IMR-90 (cell line): ENCODE measurements at regions not wholly inside any gene's neighbourhood (a gene's known extent, or its start where the extent isn't known, plus 50 kb on each side); places are given as distances from the start of the nearest gene placed in this dataset.

Experiments used
- ATAC-seq: fragments of 200-7000 bp; cut with Tn5 transposase; 2 replicates; pipeline ENCODE4 v1.9.1; 2020; ENCODE audit warnings: low read depth, mild to moderate bottlenecking, moderate library complexity
- BruUV-seq: library from RNA; stranded (reverse); fragments of 400-500 nt; replicated peaks from 2 replicates; lab custom pipeline; 2021; lab: Mats Ljungman, UMichigan
- CTCF ChIA-PET: fragments of 300-600 bp; formaldehyde crosslinking; extraction: SDS; loops from one replicate; lab custom pipeline; 2021; ENCODE audit warnings: antibody characterized with exemption; lab: Yijun Ruan, JAX
- POLR2A ChIA-PET: fragments of 300-600 bp; sonication (Branson Sonifier 250); formaldehyde crosslinking; loops from one replicate; lab custom pipeline; 2022; ENCODE audit warnings: antibody characterized with exemption; ENCODE audit not compliant: unreplicated experiment; lab: Charles Lee
- DNase-seq: peaks from one replicate; pipeline ENCODE4 v3.0.0; 2013
- H2AFZ ChIP-seq: replicated peaks from 2 replicates; pipeline ENCODE3; 2013; ENCODE audit warnings: low read length, mild to moderate bottlenecking; ENCODE audit not compliant: poor library complexity
- H2AK5ac ChIP-seq: 2 replicates; pipeline ENCODE4 v1.6.1; 2013; ENCODE audit warnings: low read depth, low read length, inconsistent platforms
- H2AK9ac ChIP-seq: replicated peaks from 2 replicates; pipeline ENCODE3; 2013; ENCODE audit warnings: mild to moderate bottlenecking, low read depth, low read length, moderate library complexity; ENCODE audit not compliant: poor library complexity
- H2BK120ac ChIP-seq: 2 replicates; pipeline ENCODE4 v1.6.1; 2013; ENCODE audit warnings: low read depth, low read length, inconsistent platforms
- H2BK15ac ChIP-seq: 3 replicates; pipeline ENCODE4 v1.6.1; 2013; ENCODE audit warnings: low read depth, low read length, inconsistent platforms
- H2BK20ac ChIP-seq: 2 replicates; pipeline ENCODE4 v1.6.1; 2013; ENCODE audit warnings: low read depth, mild to moderate bottlenecking, inconsistent platforms, low read length, moderate library complexity
- H2BK5ac ChIP-seq: 2 replicates; pipeline ENCODE4 v1.6.1; 2013; ENCODE audit warnings: mild to moderate bottlenecking, low read depth, low read length, inconsistent platforms; ENCODE audit not compliant: poor library complexity, severe bottlenecking
- H3K14ac ChIP-seq: replicated peaks from 2 replicates; pipeline ENCODE4 v1.6.1; 2013; ENCODE audit warnings: low read depth, low read length, inconsistent platforms
- H3K18ac ChIP-seq: 2 replicates; pipeline ENCODE4 v1.6.1; 2013; ENCODE audit warnings: low read depth, low read length, control low read depth
- H3K23ac ChIP-seq: 2 replicates; pipeline ENCODE4 v1.6.1; 2013; ENCODE audit warnings: low read depth, low read length, inconsistent platforms
- H3K27ac ChIP-seq: 2 replicates; pipeline ENCODE4 v1.5.1; 2013; ENCODE audit warnings: mild to moderate bottlenecking, control low read depth, low read length; ENCODE audit not compliant: insufficient read depth
- H3K27me3 ChIP-seq: 2 replicates; pipeline ENCODE4 v1.6.1; 2013; ENCODE audit warnings: low read length; ENCODE audit not compliant: control insufficient read depth, insufficient read depth
- H3K36me3 ChIP-seq: 2 replicates; pipeline ENCODE4 v1.6.1; 2013; ENCODE audit warnings: low read length, mixed read lengths; ENCODE audit not compliant: control insufficient read depth, insufficient read depth
- H3K4ac ChIP-seq: 2 replicates; pipeline ENCODE4 v1.6.1; 2013; ENCODE audit warnings: low read depth, low read length, inconsistent platforms
- H3K4me1 ChIP-seq: 2 replicates; pipeline ENCODE4 v1.6.1; 2013; ENCODE audit warnings: low read length, mixed read lengths; ENCODE audit not compliant: control insufficient read depth, insufficient read depth
- H3K4me2 ChIP-seq: 2 replicates; pipeline ENCODE4 v1.6.1; 2013; ENCODE audit warnings: low read depth, mild to moderate bottlenecking, control low read depth, low read length, moderate library complexity
- H3K4me3 ChIP-seq: 2 replicates; pipeline ENCODE4 v1.5.1; 2013; ENCODE audit warnings: low read depth, mild to moderate bottlenecking, control low read depth, low read length, moderate library complexity; ENCODE audit not compliant: insufficient read depth
- H3K56ac ChIP-seq: 2 replicates; pipeline ENCODE4 v1.6.1; 2013; ENCODE audit warnings: low read length, inconsistent platforms; ENCODE audit not compliant: insufficient read depth; ENCODE audit errors: extremely low read depth
- H3K79me1 ChIP-seq, 2 experiments: 2 replicates each; pipeline ENCODE4 v1.6.1; 2013; ENCODE audit warnings: low read length in 2 of 2, inconsistent platforms in 1 of 2, low read depth in 1 of 2
- H3K9ac ChIP-seq: 2 replicates; pipeline ENCODE4 v1.6.1; 2013; ENCODE audit warnings: low read depth, low read length, control low read depth
- H3K9me1 ChIP-seq: 2 replicates; pipeline ENCODE4 v1.6.1; 2013; ENCODE audit warnings: low read length, inconsistent platforms; ENCODE audit not compliant: insufficient read depth
- H3K9me3 ChIP-seq: 2 replicates; pipeline ENCODE4 v1.6.1; 2013; ENCODE audit warnings: low read length; ENCODE audit not compliant: control insufficient read depth, insufficient read depth
- H4K20me1 ChIP-seq: 2 replicates; pipeline ENCODE4 v1.6.1; 2013; ENCODE audit warnings: low read length, inconsistent platforms; ENCODE audit not compliant: insufficient read depth
- H4K5ac ChIP-seq: 2 replicates; pipeline ENCODE4 v1.6.1; 2013; ENCODE audit warnings: mild to moderate bottlenecking, low read depth, low read length, control low read depth
- H4K8ac ChIP-seq, 2 experiments: 2 replicates each; pipeline ENCODE4 v1.6.1; 2013; ENCODE audit warnings: low read depth in 2 of 2, low read length in 2 of 2, control low read depth in 1 of 2, inconsistent platforms in 1 of 2
- H4K91ac ChIP-seq: 2 replicates; pipeline ENCODE4 v1.6.1; 2013; ENCODE audit warnings: low read depth, low read length, inconsistent platforms; ENCODE audit not compliant: insufficient read depth
- BHLHE40 ChIP-seq: fragments of 150-350 bp; IDR thresholded peaks from 2 replicates; pipeline ENCODE4 v1.6.1; 2016; ENCODE audit warnings: mild to moderate bottlenecking, low read depth, low read length
- CEBPB ChIP-seq: IDR thresholded peaks from 2 replicates; pipeline ENCODE4 v1.6.1; 2012; ENCODE audit warnings: low read depth, low read length, improper control_type of control experiment
- CHD1 ChIP-seq: IDR thresholded peaks from 2 replicates; pipeline ENCODE4 v1.6.1; 2012; ENCODE audit warnings: low read depth, low read length, improper control_type of control experiment
- FOS ChIP-seq: fragments of 150-350 bp; IDR thresholded peaks from 2 replicates; pipeline ENCODE4 v1.6.1; 2016; ENCODE audit warnings: low read depth, low read length
- MAFK ChIP-seq: IDR thresholded peaks from 2 replicates; pipeline ENCODE4 v1.6.1; 2012; ENCODE audit warnings: low read depth, low read length, improper control_type of control experiment
- MAZ ChIP-seq: IDR thresholded peaks from 2 replicates; pipeline ENCODE4 v1.6.1; 2012; ENCODE audit warnings: low read depth, mild to moderate bottlenecking, low read length, improper control_type of control experiment, moderate library complexity, borderline replicate concordance
- MXI1 ChIP-seq: IDR thresholded peaks from 2 replicates; pipeline ENCODE4 v1.6.1; 2012; ENCODE audit warnings: low read depth, mild to moderate bottlenecking, low read length, moderate library complexity, borderline replicate concordance
- NFE2L2 ChIP-seq: fragments of 150-350 bp; IDR thresholded peaks from 2 replicates; pipeline ENCODE4 v1.6.1; 2016; ENCODE audit warnings: low read depth, mild to moderate bottlenecking, low read length
- POLR2A ChIP-seq: IDR thresholded peaks from 2 replicates; pipeline ENCODE4 v1.6.1; 2012; ENCODE audit warnings: mild to moderate bottlenecking, low read depth, low read length
- RAD21 ChIP-seq: IDR thresholded peaks from 2 replicates; pipeline ENCODE4 v1.6.1; 2012; ENCODE audit warnings: low read length, improper control_type of control experiment
- RCOR1 ChIP-seq: IDR thresholded peaks from 2 replicates; pipeline ENCODE4 v1.6.1; 2012; ENCODE audit warnings: mild to moderate bottlenecking, low read length, improper control_type of control experiment; ENCODE audit not compliant: insufficient replicate concordance
- RFX5 ChIP-seq: IDR thresholded peaks from 2 replicates; pipeline ENCODE4 v1.8.0; 2012; ENCODE audit warnings: low read depth, mild to moderate bottlenecking, low read length, moderate library complexity
- SMC3 ChIP-seq: fragments of 150-350 bp; IDR thresholded peaks from 2 replicates; pipeline ENCODE4 v1.6.1; 2016; ENCODE audit warnings: low read depth, mild to moderate bottlenecking, antibody characterized with exemption, low read length, moderate library complexity
- WGBS, 2 experiments: methylation state at CpG; one replicate each; pipeline versions ENCODE4 v1.1.5 to v1.1.7; 2013; ENCODE audit warnings: missing lambda C conversion rate in 2 of 2; ENCODE audit not compliant: insufficient read length in 1 of 2; ENCODE audit errors: extremely low coverage in 2 of 2; 5-methylcytosine and 5-hydroxymethylcytosine counted together
- dilution Hi-C: fragments of 300-500 bp; cut with HindIII; formaldehyde crosslinking; loops from one replicate; pipeline ENCODE4 v1.14.3; 2018; ENCODE audit warnings: low sequenced_read_pairs; ENCODE audit not compliant: unreplicated experiment
- in situ Hi-C: fragments of 300-500 bp; cut with MboI; formaldehyde crosslinking; loops from 3 replicates; pipeline ENCODE4 v1.14.3; 2019; ENCODE audit warnings: low sequenced_read_pairs, inconsistent platforms, mixed read lengths
- intact Hi-C: fragments of 100-400 bp; cut with micrococcal nuclease; formaldehyde crosslinking; loops from 2 replicates; pipeline ENCODE4 v1.10.0; 2022
- TF ChIP-seq, protein P1 (sequence below): fragments of 150-350 bp; IDR thresholded peaks from 2 replicates; pipeline ENCODE4 v1.6.1; 2017; ENCODE audit warnings: mild to moderate bottlenecking, antibody characterized with exemption, low read length, low read depth
- TF ChIP-seq, protein P2 (sequence below): conservative IDR thresholded peaks from 2 replicates; pipeline ENCODE4 v1.5.1; 2012; ENCODE audit warnings: mild to moderate bottlenecking, low read depth, low read length, improper control_type of control experiment

DNA sequence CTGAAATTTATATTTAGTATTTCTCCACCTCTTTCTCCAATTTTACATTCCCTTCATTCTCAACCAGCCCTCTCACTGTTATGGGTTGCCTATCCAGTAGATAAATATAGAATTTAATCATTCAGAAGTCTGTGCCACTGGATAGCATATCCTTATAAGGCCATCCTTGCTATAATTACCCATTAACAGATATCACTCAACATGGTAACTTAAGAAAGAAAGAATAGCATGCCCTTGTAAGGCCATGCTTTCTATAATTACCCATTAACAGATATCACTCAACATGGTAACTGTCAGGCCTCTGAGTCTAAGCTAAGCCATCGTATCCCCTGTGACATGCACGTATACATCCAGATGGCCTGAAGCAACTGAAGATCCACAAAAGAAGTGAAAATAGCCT lies 1137.4 kb upstream of the FAM98A start:
- POLR2A ChIA-PET = no interaction called here

More for the DNA sequence above, 1137.4 kb upstream of the FAM98A start:
- Histone ChIP-seq H3K27ac (no peak overlapping the region), H3K4me1 (no peaks in the 10 kb centered on the region), H3K4me2 (no peak overlapping the region), H3K9me3 (no peaks in the 10 kb centered on the region; the same call in 1 of the 2 replicates), H3K9me1 (no peaks in the 10 kb centered on the region), H2AK5ac (no peak overlapping the region), H3K23ac (no peak overlapping the region), H3K9ac (no peak overlapping the region), H3K27me3 (no peaks in the 10 kb centered on the region), H4K5ac (no peak overlapping the region), H2AFZ (no peak overlapping the region), H3K56ac (no peak overlapping the region), H3K18ac (no peak overlapping the region), H2BK20ac (no peak overlapping the region), H4K91ac (no peak overlapping the region), H3K4ac (no peak overlapping the region), H4K8ac (no peak overlapping the region), H3K36me3 (no peaks in the 10 kb centered on the region), H2BK15ac (no peak overlapping the region), H2BK5ac (no peak overlapping the region), H3K14ac (no peak overlapping the region), H2AK9ac (no peak overlapping the region), H3K4me3 (no peak overlapping the region), H4K20me1 (no peaks in the 10 kb centered on the region), H2BK120ac (no peak overlapping the region), H3K79me1 (no peaks in the 10 kb centered on the region)
- intact Hi-C loops (no loop called here), dilution Hi-C loops (no loop called here), in situ Hi-C loops (no loop called here)
- no peak for DNase-seq
- ATAC-seq = no peak
- TF ChIP-seq CHD1 (no peak), CEBPB (no peak), RAD21 (no peak), MXI1 (no peak), MAFK (no peak), NFE2L2 (no peak), BHLHE40 (no peak), FOS (no peak), POLR2A (no peak), SMC3 (no peak), RCOR1 (no peak), MAZ (no peak), RFX5 (no peak)
- TF ChIP-seq, protein P1, sequence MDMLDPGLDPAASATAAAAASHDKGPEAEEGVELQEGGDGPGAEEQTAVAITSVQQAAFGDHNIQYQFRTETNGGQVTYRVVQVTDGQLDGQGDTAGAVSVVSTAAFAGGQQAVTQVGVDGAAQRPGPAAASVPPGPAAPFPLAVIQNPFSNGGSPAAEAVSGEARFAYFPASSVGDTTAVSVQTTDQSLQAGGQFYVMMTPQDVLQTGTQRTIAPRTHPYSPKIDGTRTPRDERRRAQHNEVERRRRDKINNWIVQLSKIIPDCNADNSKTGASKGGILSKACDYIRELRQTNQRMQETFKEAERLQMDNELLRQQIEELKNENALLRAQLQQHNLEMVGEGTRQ = no peak
- TF ChIP-seq, protein P2, sequence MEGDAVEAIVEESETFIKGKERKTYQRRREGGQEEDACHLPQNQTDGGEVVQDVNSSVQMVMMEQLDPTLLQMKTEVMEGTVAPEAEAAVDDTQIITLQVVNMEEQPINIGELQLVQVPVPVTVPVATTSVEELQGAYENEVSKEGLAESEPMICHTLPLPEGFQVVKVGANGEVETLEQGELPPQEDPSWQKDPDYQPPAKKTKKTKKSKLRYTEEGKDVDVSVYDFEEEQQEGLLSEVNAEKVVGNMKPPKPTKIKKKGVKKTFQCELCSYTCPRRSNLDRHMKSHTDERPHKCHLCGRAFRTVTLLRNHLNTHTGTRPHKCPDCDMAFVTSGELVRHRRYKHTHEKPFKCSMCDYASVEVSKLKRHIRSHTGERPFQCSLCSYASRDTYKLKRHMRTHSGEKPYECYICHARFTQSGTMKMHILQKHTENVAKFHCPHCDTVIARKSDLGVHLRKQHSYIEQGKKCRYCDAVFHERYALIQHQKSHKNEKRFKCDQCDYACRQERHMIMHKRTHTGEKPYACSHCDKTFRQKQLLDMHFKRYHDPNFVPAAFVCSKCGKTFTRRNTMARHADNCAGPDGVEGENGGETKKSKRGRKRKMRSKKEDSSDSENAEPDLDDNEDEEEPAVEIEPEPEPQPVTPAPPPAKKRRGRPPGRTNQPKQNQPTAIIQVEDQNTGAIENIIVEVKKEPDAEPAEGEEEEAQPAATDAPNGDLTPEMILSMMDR = no peak
- CTCF ChIA-PET = no interaction called here
- BruUV-seq = no TSS peak
- WGBS, 2 experiments = no CpG with 5 or more reads among the region's 2 CpGs
